ENCODE measurements at regions not wholly inside any gene's neighbourhood (a gene's known extent, or its start where the extent isn't known, plus 50 kb on each side); places are given as distances from the start of the nearest gene placed in this dataset.

DNA sequence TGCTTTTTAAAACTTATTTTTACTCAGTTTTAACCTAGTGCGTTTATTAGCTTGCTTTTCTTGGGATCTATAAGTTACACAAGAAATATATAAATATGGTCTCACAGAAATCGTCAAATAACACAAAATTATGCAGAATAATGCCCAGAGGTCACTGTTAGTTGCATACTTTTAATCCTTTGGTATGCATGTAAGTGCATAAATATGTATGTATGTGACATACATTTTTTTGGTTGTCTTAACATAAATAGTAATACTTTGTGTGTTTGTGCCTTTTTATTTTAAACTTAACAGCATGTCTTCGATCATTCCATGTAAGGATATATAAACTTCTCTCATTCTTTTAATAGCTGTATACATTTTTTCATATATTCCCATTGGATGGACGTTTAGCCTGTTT lies 459.6 kb downstream of the PCNX1 start:
- TF ChIP-seq, protein P1, sequence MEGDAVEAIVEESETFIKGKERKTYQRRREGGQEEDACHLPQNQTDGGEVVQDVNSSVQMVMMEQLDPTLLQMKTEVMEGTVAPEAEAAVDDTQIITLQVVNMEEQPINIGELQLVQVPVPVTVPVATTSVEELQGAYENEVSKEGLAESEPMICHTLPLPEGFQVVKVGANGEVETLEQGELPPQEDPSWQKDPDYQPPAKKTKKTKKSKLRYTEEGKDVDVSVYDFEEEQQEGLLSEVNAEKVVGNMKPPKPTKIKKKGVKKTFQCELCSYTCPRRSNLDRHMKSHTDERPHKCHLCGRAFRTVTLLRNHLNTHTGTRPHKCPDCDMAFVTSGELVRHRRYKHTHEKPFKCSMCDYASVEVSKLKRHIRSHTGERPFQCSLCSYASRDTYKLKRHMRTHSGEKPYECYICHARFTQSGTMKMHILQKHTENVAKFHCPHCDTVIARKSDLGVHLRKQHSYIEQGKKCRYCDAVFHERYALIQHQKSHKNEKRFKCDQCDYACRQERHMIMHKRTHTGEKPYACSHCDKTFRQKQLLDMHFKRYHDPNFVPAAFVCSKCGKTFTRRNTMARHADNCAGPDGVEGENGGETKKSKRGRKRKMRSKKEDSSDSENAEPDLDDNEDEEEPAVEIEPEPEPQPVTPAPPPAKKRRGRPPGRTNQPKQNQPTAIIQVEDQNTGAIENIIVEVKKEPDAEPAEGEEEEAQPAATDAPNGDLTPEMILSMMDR (IDR thresholded peaks at IDR 0.05; ENCODE audit: borderline replicate concordance, extremely low read depth, insufficient read depth), result no peak
- H3K4me1 ChIP-seq (ENCODE audit: control insufficient read depth in 2 of 3, insufficient read depth in 2 of 3, low read depth in 1 of 3, low read length in 3 of 3), result peaks cover 0 to 5% (median 5%) of the 10 kb centered on the region in 3 donors
- no peak for DNase-seq
- H3K9ac ChIP-seq (ENCODE audit: low read length in 3 of 3), result no peak overlapping the region
- H3K9me3 ChIP-seq (ENCODE audit: control insufficient read depth in 2 of 3, insufficient read depth in 1 of 3, low read length in 3 of 3), result no peaks in the 10 kb centered on the region
- no peaks in the 10 kb centered on the region for H3K27me3 ChIP-seq (ENCODE audit: control insufficient read depth, insufficient read depth, low read length)
- intact Hi-C loops (cut with DNase I), result no loop called here
- no peak overlapping the region for H3K27ac ChIP-seq (ENCODE audit: low read depth in 2 of 2, low read length in 2 of 2)
- no peak overlapping the region for H3K4me3 ChIP-seq (ENCODE audit: low read length in 3 of 3)
- no peaks in the 10 kb centered on the region for H3K36me3 ChIP-seq (ENCODE audit: control insufficient read depth in 2 of 3, insufficient read depth in 3 of 3, low read length in 3 of 3)
- FAIRE-seq, result no peak

DNA sequence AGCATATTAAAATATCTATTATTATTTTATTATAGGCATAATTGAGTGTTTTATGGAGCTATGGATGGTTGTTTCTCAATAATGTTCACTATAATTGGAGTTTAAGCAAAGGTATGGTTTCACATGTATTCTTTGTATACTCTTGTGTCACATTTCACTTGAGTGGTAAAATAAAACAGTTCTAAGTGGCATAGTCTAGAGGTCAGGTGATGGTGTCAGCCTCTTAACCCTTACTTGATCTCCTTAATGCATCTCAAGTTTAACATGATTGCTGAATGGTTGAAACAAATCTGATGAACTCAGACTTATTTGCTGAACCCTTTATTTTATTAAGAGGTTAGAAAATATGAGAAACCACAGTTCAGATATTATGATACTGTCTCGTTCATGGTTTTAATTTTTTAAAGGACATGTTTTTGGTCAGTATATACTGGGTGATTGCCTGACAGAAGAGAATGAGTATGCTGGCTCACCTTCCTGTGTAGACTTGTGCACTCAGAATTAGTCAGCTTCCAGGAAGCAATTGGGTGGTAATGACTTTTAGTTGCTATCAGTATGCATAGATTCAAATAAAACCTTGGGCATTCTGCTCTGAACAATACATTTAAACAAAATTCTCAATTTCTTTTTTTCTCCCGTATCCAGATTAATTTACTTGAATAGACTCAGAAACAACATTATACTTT lies 464.6 kb downstream of the PCNX1 start:
- TF ChIP-seq, protein P1 (IDR thresholded peaks at IDR 0.05; ENCODE audit: borderline replicate concordance, extremely low read depth, insufficient read depth), result no peak
- H3K9me3 ChIP-seq (ENCODE audit: control insufficient read depth in 2 of 3, insufficient read depth in 1 of 3, low read length in 3 of 3), result no peaks in the 10 kb centered on the region
- DNase-seq (no peak), FAIRE-seq (no peak)
- no peaks in the 10 kb centered on the region for H3K36me3 ChIP-seq (ENCODE audit: control insufficient read depth in 2 of 3, insufficient read depth in 3 of 3, low read length in 3 of 3)
- no peak overlapping the region for H3K27ac ChIP-seq (ENCODE audit: low read depth in 2 of 2, low read length in 2 of 2)
- no peak overlapping the region for H3K4me3 ChIP-seq (ENCODE audit: low read length in 3 of 3)
- H3K9ac ChIP-seq (ENCODE audit: low read length in 3 of 3), result no peak overlapping the region
- no peaks in the 10 kb centered on the region for H3K4me1 ChIP-seq (ENCODE audit: control insufficient read depth in 2 of 3, insufficient read depth in 2 of 3, low read depth in 1 of 3, low read length in 3 of 3)
- no peaks in the 10 kb centered on the region for H3K27me3 ChIP-seq (ENCODE audit: control insufficient read depth, insufficient read depth, low read length)
- intact Hi-C loops (cut with DNase I), result no loop called here

DNA sequence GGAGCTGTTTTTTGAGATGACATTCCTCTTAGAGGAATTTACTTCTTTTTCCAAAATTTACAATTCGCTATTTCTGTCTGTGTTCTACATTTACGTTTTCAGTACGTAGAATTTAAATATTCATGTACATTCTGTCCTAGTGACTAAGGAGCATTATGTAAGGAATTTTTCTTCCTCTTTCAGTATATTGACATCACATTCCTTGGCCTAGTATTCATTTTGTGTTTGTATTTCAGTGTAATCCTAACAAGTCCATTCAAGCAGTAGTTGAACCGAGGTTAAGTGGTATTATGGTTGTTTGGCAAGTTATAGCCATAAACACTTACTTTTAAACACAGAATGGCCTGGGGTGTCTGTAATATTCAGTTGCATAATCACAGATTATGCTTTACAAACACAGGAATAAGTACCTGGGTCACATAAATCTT lies 465.2 kb downstream of the PCNX1 start:
- Histone ChIP-seq H3K36me3 (ENCODE audit: control insufficient read depth in 2 of 3, insufficient read depth in 3 of 3, low read length in 3 of 3) (no peaks in the 10 kb centered on the region), H3K27ac (ENCODE audit: low read depth in 2 of 2, low read length in 2 of 2) (no peak overlapping the region), H3K27me3 (ENCODE audit: control insufficient read depth, insufficient read depth, low read length) (no peaks in the 10 kb centered on the region), H3K9ac (ENCODE audit: low read length in 3 of 3) (no peak overlapping the region), H3K4me1 (ENCODE audit: control insufficient read depth in 2 of 3, insufficient read depth in 2 of 3, low read depth in 1 of 3, low read length in 3 of 3) (no peaks in the 10 kb centered on the region), H3K9me3 (ENCODE audit: control insufficient read depth in 2 of 3, insufficient read depth in 1 of 3, low read length in 3 of 3) (no peaks in the 10 kb centered on the region), H3K4me3 (ENCODE audit: low read length in 3 of 3) (no peak overlapping the region)
- no peak for FAIRE-seq
- no peak for DNase-seq
- TF ChIP-seq, protein P1 (IDR thresholded peaks at IDR 0.05; ENCODE audit: borderline replicate concordance, extremely low read depth, insufficient read depth), result no peak
- intact Hi-C loops (cut with DNase I), result no loop called here

DNA sequence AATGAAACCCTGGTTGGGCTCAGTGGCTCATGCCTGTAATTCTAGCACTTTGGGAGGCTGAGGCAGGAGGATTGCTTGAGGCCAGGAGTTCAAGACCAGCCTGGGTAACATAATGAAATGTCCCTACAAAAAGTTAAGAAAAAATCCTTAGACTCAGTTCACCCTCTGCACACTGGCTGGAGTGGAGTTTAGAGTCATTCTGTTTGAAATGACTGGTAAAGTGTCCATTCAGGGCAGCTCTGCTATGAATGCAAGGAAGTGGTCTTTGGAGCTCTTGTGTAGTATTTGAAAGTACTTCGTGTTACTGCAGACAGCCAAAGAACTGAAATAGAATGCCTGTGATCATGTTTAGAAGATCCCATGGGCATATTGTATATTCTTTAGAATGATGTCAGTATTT lies 466.5 kb downstream of the PCNX1 start:
- no peak for FAIRE-seq
- Histone ChIP-seq H3K4me1 (ENCODE audit: control insufficient read depth in 2 of 3, insufficient read depth in 2 of 3, low read depth in 1 of 3, low read length in 3 of 3) (no peaks in the 10 kb centered on the region), H3K9me3 (ENCODE audit: control insufficient read depth in 2 of 3, insufficient read depth in 1 of 3, low read length in 3 of 3) (no peaks in the 10 kb centered on the region), H3K27ac (ENCODE audit: low read depth in 2 of 2, low read length in 2 of 2) (no peak overlapping the region), H3K36me3 (ENCODE audit: control insufficient read depth in 2 of 3, insufficient read depth in 3 of 3, low read length in 3 of 3) (no peaks in the 10 kb centered on the region), H3K27me3 (ENCODE audit: control insufficient read depth, insufficient read depth, low read length) (no peaks in the 10 kb centered on the region), H3K9ac (ENCODE audit: low read length in 3 of 3) (no peak overlapping the region), H3K4me3 (ENCODE audit: low read length in 3 of 3) (no peak overlapping the region)
- no peak for DNase-seq
- intact Hi-C loops (cut with DNase I), result no loop called here
- TF ChIP-seq, protein P1 (IDR thresholded peaks at IDR 0.05; ENCODE audit: borderline replicate concordance, extremely low read depth, insufficient read depth), result no peak

All from kidney (tissue), 13 donors.